BLaER1 treated with 17β-estradiol and CSF1 and Interleukin-3, amounts not matched to agents 10 nM and 100 nM (cell line): ENCODE measurements at regions not wholly inside any gene's neighbourhood (a gene's known extent, or its start where the extent isn't known, plus 50 kb on each side); places are given as distances from the start of the nearest gene placed in this dataset.

Source experiments
- H3K27ac ChIP-seq, 11 experiments: shearing (Covaris generic); formaldehyde crosslinking; 2 replicates each; pipeline ENCODE4 v1.8.1; 2022
- H3K27me3 ChIP-seq, 11 experiments: shearing (Covaris generic); formaldehyde crosslinking; 2 replicates each; pipeline ENCODE4 v1.8.1; 2022
- H3K36me3 ChIP-seq, 11 experiments: shearing (Covaris generic); formaldehyde crosslinking; 2 replicates each; pipeline ENCODE4 v1.8.1; 2022
- H3K4me1 ChIP-seq, 10 experiments: shearing (Covaris generic); formaldehyde crosslinking; 2 replicates each; pipeline ENCODE4 v1.8.1; 2022
- H3K4me2 ChIP-seq, 11 experiments: shearing (Covaris generic); formaldehyde crosslinking; 2 replicates each; pipeline ENCODE4 v1.8.1; 2022
- H3K4me3 ChIP-seq, 10 experiments: shearing (Covaris generic); formaldehyde crosslinking; 2 replicates each; pipeline ENCODE4 v1.8.1; 2022
- H3K9ac ChIP-seq, 11 experiments: shearing (Covaris generic); formaldehyde crosslinking; 2 replicates each; pipeline ENCODE4 v1.8.1; 2022
- H3K9me3 ChIP-seq, 11 experiments: shearing (Covaris generic); formaldehyde crosslinking; replicated peaks in 1 of 11; 2 replicates each; pipeline ENCODE4 v1.8.1; 2022
- H4K20me1 ChIP-seq, 11 experiments: shearing (Covaris generic); formaldehyde crosslinking; 2 replicates each; pipeline ENCODE4 v1.8.1; 2022
- Cebpa-rat ChIP-seq, 11 experiments: shearing (Covaris generic); IDR thresholded peaks; 2 replicates each; pipeline ENCODE4 v1.8.1; 2022

- TF ChIP-seq Cebpa-rat (IDR thresholded peaks at IDR 0.05): no peak
- Histone ChIP-seq H3K27ac (no peak overlapping the region), H3K4me1 (peaks cover 0 to 4% (median 0%) of the 10 kb centered on the region in 10 experiments; a peak in 2 of 20 replicates), H3K9ac (no peak overlapping the region), H3K36me3 (no peaks in the 10 kb centered on the region), H3K4me2 (no peak overlapping the region), H3K9me3 (no peaks in the 10 kb centered on the region), H4K20me1 (no peaks in the 10 kb centered on the region), H3K4me3 (no peak overlapping the region), H3K27me3 (no peaks in the 10 kb centered on the region)
Observed at GRCh38 chr18:22728481-22729105, 204.5 kb upstream of the RBBP8 start.

- TF ChIP-seq Cebpa-rat (IDR thresholded peaks at IDR 0.05): no peak
Observed at GRCh38 chr18:22731398-22731797, 201.7 kb upstream of the RBBP8 start.

GRCh38 chr18:22734105-22734661, 198.9 kb upstream of the RBBP8 start:
- Histone ChIP-seq H3K4me3 (no peak overlapping the region), H3K27me3 (no peaks in the 10 kb centered on the region), H3K4me2 (no peak overlapping the region), H3K9ac (no peak overlapping the region), H3K4me1 (no peaks in the 10 kb centered on the region), H3K36me3 (no peaks in the 10 kb centered on the region), H4K20me1 (no peaks in the 10 kb centered on the region), H3K27ac (no peak overlapping the region), H3K9me3 (no peaks in the 10 kb centered on the region)
- no peak for TF ChIP-seq Cebpa-rat (IDR thresholded peaks at IDR 0.05)

More at GRCh38 chr18:22731398-22731797, 201.7 kb upstream of the RBBP8 start:
- Histone ChIP-seq H4K20me1 (no peaks in the 10 kb centered on the region), H3K4me3 (no peak overlapping the region), H3K9me3 (no peaks in the 10 kb centered on the region), H3K27ac (no peak overlapping the region), H3K4me2 (no peak overlapping the region), H3K27me3 (no peaks in the 10 kb centered on the region), H3K9ac (no peak overlapping the region), H3K36me3 (no peaks in the 10 kb centered on the region), H3K4me1 (peaks cover 0 to 2% (median 0%) of the 10 kb centered on the region in 10 experiments; a peak in 2 of 20 replicates)

- Histone ChIP-seq H3K36me3 (no peaks in the 10 kb centered on the region), H3K9ac (no peak overlapping the region), H3K4me2 (no peak overlapping the region), H4K20me1 (no peaks in the 10 kb centered on the region), H3K9me3 (no peaks in the 10 kb centered on the region), H3K4me1 (no peaks in the 10 kb centered on the region), H3K4me3 (no peak overlapping the region), H3K27ac (no peak overlapping the region), H3K27me3 (no peaks in the 10 kb centered on the region)
- TF ChIP-seq Cebpa-rat (IDR thresholded peaks at IDR 0.05): no peak
Observed at GRCh38 chr18:22734791-22735627, 198.1 kb upstream of the RBBP8 start.

GRCh38 chr18:22737054-22737453, 196.1 kb upstream of the RBBP8 start:
- Histone ChIP-seq H4K20me1 (no peaks in the 10 kb centered on the region), H3K27ac (no peak overlapping the region), H3K9ac (no peak overlapping the region), H3K4me3 (no peak overlapping the region), H3K36me3 (no peaks in the 10 kb centered on the region), H3K27me3 (no peaks in the 10 kb centered on the region), H3K9me3 (no peaks in the 10 kb centered on the region), H3K4me2 (no peak overlapping the region), H3K4me1 (peaks cover 0 to 12% (median 0%) of the 10 kb centered on the region in 10 experiments; a peak in 5 of 20 replicates)
- TF ChIP-seq Cebpa-rat (IDR thresholded peaks at IDR 0.05): no peak

GRCh38 chr18:22739061-22739642, 194.0 kb upstream of the RBBP8 start:
- Histone ChIP-seq H3K4me2 (no peak overlapping the region), H4K20me1 (no peaks in the 10 kb centered on the region), H3K27me3 (no peaks in the 10 kb centered on the region), H3K4me1 (peaks cover 0 to 17% (median 1%) of the 10 kb centered on the region in 10 experiments; a peak in 6 of 20 replicates), H3K9me3 (no peaks in the 10 kb centered on the region), H3K4me3 (no peak overlapping the region), H3K36me3 (no peaks in the 10 kb centered on the region), H3K9ac (no peak overlapping the region), H3K27ac (no peak overlapping the region)
- TF ChIP-seq Cebpa-rat (IDR thresholded peaks at IDR 0.05): no peak

- Histone ChIP-seq H3K9me3 (peaks cover 0 to 4% (median 2%) of the 10 kb centered on the region in 11 experiments; a peak in 4 of 22 replicates), H3K27ac (no peak overlapping the region), H3K36me3 (no peaks in the 10 kb centered on the region), H4K20me1 (no peaks in the 10 kb centered on the region), H3K27me3 (no peaks in the 10 kb centered on the region), H3K4me1 (peaks cover 0 to 17% (median 1%) of the 10 kb centered on the region in 10 experiments; a peak in 6 of 20 replicates), H3K9ac (no peak overlapping the region), H3K4me2 (no peak overlapping the region), H3K4me3 (no peak overlapping the region)
- TF ChIP-seq Cebpa-rat (IDR thresholded peaks at IDR 0.05): no peak
Observed at GRCh38 chr18:22739789-22740188, 193.3 kb upstream of the RBBP8 start.

- H4K20me1 ChIP-seq: no peaks in the 10 kb centered on the region
- peaks cover 0 to 6% (median 4%) of the 10 kb centered on the region in 11 experiments; a peak in 4 of 22 replicates for H3K9me3 ChIP-seq
- H3K4me2 ChIP-seq: no peak overlapping the region
- H3K9ac ChIP-seq: no peak overlapping the region
- H3K4me3 ChIP-seq: no peak overlapping the region
- no peaks in the 10 kb centered on the region for H3K36me3 ChIP-seq
- TF ChIP-seq Cebpa-rat (IDR thresholded peaks at IDR 0.05): no peak
- no peaks in the 10 kb centered on the region for H3K27me3 ChIP-seq
- no peak overlapping the region for H3K27ac ChIP-seq
- H3K4me1 ChIP-seq: peaks cover 0 to 17% (median 1%) of the 10 kb centered on the region in 10 experiments; a peak in 6 of 20 replicates
Observed at GRCh38 chr18:22741318-22741717, 191.8 kb upstream of the RBBP8 start.

GRCh38 chr18:22742409-22742808, 190.7 kb upstream of the RBBP8 start:
- Histone ChIP-seq H3K9me3 (peaks cover 0 to 6% (median 4%) of the 10 kb centered on the region in 11 experiments; a peak in 4 of 22 replicates), H3K27me3 (no peaks in the 10 kb centered on the region), H3K4me3 (no peak overlapping the region), H3K4me1 (peaks cover 0 to 17% (median 1%) of the 10 kb centered on the region in 10 experiments; a peak in 6 of 20 replicates), H4K20me1 (no peaks in the 10 kb centered on the region), H3K36me3 (no peaks in the 10 kb centered on the region), H3K4me2 (0 out of 22 replicates have a peak overlapping the region, but pooled peaks of 1 of the 11 experiments have one; percentile 22), H3K9ac (no peak overlapping the region), H3K27ac (no peak overlapping the region)
- no peak for TF ChIP-seq Cebpa-rat (IDR thresholded peaks at IDR 0.05)
